8988T (cell line): ENCODE measurements at regions not wholly inside any gene's neighbourhood (a gene's known extent, or its start where the extent isn't known, plus 50 kb on each side); places are given as distances from the start of the nearest gene placed in this dataset.
"Not testable (repeated sequence)": the region's sequence is repeated elsewhere in the genome, so short reads cannot be mapped to it uniquely, and the experiment has no call there.

Experiments
- DNase-seq: peaks from one replicate; pipeline ENCODE4 v3.0.0; 2011

DNA sequence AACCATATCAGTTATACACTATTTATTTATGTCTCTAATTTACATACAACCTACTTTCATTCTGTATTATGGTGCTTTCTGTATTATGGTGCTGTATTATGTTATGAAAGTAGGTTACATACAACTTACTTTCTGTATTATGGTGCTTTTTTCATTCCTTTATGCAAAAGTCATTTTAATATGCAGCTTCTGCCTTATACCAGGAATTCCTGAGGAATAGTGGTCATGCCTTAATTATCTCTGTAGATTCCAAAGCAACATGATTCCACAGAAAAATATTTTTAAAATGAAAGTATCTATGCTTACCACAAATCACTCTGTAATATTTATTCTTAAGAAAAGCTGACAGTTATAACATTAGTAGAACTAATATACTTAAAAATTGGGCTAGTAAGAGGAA lies 922.0 kb upstream of the NRXN1 start:
- no peak for DNase-seq

DNA sequence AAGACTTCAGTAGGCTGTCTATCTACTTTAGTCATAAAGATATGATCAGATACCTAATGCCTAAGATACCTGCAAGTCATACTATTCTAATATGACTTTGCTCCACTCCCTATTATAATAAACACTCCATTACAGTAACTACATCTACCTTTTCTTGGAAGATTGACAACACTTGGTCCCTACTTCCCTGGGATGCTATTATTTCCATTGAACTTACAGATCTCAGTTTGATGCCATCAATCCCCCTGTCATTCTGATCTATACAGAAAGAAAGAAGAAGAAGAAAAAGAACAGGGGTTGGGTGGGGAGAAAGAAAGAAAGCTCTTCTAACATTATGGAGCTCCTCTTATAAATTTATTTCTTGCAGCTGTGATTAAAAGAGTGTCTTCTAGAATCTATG lies 889.1 kb upstream of the NRXN1 start:
- no peak for DNase-seq

DNA sequence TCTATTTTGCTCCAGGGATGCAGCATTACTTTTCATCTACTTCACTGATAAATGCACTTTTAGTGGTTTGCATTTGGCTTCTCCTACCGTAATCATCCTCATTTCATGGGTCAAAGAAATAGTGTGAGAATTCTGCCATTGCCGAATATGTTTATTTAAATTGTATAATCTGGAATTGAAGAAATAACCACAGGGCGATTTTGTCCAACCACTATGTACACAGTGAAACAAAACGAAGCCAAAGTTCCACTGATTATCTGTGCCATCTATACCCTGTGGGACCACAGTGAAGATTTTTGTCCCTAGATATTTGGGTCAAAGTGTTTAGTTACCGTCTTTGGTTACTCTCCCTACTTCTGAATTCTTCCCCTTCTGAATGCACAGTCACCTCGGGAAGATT lies 888.6 kb upstream of the NRXN1 start:
- DNase-seq: no peak

DNA sequence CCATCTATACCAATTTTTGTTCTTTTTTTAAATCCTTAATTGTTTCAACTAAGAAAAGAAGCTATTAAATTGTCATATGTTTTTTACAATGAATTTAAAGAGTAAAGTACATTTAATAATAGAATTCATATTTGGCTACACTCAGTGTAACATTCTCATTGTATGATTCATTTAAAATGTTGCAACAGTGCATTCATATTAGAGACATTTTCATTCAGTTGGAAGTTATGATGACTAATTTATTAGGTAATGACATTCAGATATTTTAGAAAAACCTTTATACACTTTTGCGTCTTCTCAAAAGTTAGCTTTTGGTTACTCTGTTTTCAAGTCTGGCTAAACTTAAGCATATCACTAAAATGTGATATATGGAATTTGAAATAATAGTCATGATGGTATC lies 887.5 kb upstream of the NRXN1 start:
- no peak for DNase-seq

DNA sequence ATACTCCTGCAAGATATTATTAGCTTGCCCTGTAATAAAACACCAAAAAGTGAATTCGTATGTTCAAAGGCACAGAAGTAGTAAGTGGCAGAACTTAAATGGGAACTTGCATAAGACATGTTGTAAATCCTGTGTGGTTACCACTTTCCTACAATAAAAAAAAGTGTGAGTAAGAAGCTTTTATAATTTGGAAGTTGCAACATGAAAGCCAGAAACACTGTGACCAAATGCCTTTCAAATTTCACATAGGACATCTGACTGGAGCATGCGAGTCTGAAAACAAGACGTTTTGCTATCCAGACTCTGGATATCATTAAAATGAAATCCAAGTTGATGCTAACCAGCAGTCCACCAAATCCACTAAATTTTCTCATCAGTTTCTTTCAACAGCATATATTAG lies 886.2 kb upstream of the NRXN1 start:
- no peak for DNase-seq

DNA sequence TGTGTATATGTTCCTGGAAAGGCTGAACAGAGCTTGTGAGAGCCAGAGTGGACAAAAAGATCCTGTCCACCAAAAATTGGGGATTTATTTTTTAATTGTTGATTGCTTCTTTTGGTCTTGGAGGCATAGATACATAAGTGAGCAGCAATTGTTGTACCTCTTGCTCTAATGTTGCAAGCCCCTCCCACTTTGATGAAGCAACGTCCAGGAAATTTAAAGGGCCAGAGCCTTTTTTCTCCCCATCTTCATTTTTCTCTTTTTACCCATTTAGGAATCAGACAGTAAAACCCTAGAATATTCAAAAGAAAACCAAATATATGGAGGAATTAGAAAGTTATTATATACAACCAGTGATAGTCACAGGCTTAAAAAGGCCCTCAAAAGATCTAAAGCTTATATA lies 871.8 kb upstream of the NRXN1 start:
- DNase-seq: no peak

DNA sequence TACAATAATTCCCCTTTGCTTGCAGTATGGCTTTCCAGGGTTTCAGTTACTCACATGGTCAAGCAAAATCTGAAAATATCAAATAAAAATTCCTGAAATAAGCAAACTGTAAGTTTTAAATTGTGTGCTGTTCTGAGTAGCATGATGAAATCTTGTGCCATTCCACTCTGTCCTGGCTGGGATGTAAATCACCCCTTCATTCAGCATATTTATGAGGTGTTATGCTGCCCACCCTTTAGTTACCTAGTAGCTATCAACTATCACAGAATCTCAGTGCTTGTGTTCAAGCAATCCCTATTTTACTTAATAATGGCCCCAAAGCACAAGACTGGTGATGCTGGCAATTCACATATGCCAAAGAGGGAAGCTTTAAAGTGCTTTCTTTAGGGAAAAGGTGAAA lies 867.7 kb upstream of the NRXN1 start:
- DNase-seq: no peak

DNA sequence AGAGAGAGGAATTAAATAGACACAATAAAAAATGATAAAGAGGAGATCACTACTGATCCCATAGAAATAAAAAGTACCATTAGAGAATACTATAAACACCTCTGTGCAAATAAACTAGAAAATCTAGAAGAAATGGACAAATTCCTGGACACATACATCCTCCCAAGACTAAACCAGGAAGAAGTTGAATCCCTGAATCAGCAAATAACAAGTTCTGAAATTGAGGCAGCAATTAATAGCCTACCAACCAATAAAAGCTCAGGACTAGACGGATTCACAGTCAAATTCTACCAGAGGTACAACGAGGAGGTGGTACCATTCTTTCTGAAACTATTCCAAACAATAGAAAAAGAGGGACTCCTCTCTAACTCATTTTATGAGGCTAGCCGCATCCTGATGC lies 862.7 kb upstream of the NRXN1 start:
- DNase-seq: not testable (repeated sequence)

DNA sequence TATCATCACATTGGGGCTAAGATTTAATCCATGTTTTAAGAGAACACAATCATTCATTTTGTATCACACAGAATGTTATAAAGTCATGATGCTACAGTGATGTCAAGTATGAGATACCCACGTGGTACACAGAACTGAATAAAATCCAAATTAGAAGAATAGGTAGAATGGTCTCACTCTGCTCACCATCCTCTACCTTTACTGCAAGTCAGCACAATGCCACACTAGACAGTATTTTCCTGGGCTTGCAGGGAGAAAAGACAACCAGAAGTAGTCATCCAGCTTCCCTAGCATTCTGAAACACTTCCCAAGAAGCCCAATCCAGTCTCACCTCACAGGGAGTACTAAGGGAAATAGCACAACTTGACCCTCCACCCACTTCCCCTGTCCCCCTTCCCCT lies 856.2 kb upstream of the NRXN1 start:
- DNase-seq: no peak

DNA sequence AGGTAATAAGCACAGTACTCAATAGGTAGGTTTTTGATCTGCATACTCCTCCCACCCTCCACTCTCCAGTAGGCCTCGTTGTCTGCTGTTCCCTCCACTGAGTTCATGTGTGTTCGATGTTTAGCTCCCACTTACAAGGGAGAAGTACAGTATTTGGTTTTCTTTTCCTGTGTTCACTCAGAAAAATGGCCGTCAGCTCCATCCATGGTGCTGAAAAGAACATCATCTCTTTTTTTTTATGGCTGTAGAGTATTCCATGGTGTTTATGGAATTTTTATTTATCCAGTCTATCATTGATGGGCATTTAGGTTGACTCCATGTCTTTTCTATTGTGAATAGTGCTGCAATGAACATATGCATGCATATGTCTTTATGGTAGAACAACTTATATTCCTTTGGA lies 849.7 kb upstream of the NRXN1 start:
- DNase-seq: no peak

DNA sequence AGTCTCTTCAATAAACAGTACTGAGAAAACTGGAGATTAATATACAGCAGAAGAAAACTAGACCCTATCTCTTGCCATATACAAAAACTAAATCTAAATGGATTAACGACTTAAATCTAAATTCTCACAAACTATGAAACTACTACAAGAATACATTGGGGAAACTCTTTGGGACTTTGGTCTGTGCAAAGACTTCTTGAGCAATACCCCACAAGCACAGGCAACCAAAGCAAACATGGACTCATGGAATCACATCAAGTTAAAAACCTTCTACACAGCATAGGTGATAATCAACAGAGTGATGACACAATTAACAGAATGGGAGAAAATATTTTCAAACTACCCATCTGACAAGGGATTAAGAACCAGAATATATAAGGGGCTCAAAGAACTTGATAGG lies 848.2 kb upstream of the NRXN1 start:
- no peak for DNase-seq

DNA sequence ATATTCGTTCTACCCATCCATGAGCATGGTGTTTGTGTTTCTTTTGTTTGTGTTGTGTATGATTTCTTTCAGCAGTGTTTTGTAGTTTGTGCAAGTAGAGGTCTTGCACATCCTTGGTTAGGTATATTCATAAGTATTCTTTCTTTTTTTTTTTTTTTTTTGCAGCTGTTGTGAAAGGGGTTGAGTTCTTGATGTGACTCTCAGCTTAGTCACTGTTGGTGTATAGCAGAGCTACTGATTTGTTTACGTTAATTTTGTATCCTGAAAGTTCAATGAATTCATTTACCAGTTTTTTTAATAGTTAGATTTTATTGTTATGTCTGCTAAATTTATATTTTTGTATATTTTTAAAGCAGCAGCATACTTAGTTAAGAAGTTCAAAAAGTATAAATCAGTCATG lies 834.4 kb upstream of the NRXN1 start:
- DNase-seq: no peak

DNA sequence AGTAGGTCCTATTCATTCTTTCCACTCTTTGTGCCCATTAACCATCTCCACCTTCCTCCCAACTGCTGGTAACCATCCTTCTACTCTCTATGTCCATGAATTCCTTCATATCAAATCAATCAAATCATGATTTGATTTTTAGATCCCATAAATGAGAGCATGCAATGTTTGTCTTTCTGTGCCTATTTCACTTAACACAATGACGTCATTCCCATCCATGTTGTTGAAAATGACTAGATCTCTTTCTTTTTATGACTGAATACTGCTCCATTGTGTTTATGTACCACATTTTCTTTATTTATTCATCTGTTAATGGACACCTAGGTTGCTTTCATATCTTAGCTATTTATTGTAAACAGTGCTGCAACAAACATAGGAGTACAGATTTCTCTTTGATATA lies 827.3 kb upstream of the NRXN1 start:
- no peak for DNase-seq

DNA sequence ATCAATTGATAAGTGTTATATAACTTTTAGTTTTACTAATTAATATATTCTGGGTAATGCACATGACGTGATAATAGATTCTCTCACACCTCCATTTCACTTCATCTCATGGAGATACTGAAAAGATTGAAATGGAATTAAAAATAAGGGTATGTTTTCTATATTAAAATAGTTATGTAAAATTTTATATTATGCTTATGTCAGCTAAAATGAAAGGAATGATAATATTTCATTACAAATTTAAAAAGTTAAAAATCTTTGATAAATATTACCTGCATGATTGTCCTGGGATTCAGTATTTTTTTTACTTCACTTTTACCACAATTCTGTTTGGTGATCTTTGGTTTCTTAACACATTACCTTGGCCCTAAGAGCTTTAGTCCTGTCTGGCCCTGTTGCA lies 823.8 kb upstream of the NRXN1 start:
- no peak for DNase-seq

DNA sequence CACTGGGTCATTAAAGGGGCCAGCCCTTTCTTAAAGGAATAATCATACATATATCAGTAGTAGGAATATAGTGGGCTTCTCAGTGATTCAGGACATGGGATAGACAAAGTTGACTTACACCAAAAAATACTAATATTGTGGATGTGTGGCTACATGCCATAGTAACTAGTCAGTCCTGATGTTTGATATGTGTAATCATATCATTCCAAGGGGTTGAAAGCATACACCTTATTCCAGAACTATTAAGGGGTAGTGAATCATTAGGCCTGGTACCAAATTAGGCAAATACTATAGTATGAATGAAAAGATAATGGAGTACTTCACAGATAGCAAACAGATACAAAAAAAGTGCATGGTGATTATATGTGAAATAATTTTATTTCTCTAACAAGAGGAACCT lies 814.9 kb upstream of the NRXN1 start:
- DNase-seq: no peak

DNA sequence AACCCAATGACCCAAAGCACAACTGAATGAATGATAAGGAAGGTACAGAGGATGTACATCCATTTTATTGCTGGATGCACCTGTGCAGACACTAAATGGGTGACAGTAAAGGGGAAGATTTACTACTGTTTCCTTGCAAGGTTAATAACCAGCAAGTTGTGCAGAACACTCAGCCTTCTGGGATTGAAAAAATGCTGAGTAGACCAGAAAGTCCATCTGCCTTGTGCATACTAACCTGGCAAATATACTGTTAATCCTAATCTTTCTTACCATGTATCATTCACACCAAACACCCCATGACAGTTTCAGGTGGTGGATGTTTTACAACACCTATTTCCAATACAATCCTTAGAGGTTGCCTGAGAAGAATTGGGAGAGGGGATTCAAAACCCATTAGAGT lies 814.1 kb upstream of the NRXN1 start:
- DNase-seq: no peak

DNA sequence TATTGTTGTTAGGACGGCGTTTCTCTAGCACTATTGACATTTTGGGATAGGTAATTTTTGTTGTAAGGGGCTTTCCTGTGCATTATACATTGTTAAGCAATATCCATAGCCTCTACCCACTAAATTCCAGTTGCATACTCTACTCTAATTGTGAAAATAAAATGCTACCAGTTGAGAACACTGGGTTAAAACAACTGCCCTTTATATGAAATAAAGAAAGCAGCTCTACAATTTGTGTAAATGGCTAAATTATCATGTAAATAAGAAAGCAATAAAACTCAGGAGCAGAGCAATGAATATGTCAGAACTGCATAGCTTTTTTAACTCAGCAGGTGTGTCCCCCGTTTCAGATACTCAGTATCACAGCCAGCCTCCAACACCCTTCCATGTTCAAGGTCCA lies 812.7 kb upstream of the NRXN1 start:
- DNase-seq: no peak

DNA sequence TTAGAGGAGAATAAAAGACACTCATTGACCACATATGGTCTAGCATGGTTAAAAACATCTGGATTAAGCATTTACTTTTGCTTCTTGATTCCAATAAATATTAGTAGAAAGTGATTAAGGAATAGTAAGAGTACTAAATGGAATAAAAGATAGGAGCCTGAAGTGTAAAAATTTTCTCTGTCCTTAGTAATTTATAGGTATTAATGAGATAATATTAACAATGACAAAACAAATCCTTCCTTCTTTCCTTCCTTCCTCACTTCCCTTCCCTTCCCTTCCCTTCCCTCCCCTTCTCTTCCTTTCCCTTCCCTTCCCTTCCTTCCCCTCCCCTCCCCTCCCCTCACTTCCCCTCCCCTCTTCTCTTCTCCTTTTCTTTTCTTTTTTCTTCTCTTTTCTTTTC lies 797.5 kb upstream of the NRXN1 start:
- DNase-seq: no peak

DNA sequence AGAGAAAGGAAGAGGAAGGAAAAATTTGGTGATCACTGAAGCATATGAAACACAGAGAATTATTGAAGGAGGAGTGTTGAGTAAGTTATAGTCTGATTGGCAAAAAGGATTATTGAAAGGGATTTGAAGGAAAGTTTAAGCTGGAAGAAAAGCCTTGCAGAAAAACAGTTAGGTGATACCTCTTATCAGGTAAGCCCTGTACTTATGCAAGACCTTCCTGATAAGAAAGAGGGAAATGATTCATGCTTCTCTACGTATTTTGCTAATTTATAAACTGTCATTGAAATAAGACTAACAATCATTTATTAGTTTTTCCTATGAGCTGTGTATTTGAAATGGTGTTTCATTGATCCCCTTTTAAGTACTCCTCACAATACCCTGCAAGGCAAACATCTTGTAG lies 793.9 kb upstream of the NRXN1 start:
- no peak for DNase-seq

DNA sequence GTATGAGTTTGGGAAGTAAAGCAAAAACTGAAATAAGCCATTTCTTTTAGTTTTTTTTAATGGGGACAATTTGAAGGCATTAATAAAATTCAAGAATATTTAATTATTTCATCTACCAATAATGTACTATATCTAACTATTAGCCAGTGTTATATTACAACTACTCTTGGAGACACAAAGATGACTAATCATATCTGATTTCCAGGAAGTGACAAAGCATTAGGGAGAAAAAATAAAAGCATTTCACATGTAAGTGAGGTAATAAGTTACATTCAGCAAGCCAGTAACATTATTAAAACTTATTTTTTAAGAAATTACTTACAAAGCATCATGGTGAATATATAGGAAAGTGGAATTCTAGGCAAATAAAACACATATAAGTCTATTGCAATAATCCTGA lies 781.3 kb upstream of the NRXN1 start:
- DNase-seq: no peak

DNA sequence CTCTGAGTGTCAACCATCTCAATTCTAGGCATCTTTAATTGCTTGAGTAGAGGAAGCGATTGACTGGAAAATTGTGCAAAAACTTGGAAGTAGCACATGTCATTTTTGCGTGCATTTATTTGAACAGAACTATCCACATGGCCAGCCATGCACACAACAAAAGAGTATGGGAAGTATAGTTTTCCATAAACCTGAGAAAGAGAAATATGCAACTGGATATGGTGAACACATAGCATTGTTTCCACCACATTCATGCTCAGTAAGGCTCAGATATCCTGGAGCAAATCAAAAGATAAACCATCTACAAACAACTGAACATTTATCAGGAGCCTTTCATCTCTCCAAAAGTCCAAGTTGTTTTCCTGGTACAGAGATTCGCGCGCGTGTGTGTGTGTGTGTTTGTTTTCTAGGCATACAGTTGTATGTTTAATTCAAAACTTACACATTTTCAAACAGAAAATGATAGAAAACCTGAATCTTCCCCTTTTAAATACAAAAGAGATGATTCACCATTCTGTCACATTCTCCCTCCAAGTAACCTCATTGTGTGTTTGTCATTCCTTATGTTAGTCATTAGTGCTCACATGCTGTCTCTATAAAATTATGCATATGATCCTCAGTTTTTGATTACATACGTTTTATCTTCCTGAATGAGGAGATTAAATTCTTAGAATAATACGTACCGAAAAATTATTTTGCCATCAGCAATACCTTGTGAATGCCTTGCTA lies 780.4 kb upstream of the NRXN1 start:
- no peak for DNase-seq

DNA sequence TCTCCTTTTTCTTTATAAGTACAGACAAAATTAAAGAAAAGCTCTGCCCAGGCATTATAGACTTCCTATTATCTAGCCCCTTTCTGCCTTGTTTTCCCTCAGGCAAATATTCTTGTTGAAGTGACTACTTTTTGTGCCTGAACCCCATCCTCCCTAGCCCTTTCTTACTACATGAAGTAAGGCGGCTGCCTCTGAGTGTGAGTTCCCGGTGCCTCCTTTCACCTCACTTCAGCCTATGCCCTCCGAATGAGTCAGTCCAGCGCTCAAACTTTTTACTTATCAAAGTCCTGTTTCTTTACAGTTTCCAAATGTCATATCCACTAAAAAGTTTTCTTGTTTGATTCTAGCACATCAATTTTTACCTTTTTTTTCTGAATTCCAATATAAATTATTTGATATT lies 778.3 kb upstream of the NRXN1 start:
- DNase-seq: no peak

DNA sequence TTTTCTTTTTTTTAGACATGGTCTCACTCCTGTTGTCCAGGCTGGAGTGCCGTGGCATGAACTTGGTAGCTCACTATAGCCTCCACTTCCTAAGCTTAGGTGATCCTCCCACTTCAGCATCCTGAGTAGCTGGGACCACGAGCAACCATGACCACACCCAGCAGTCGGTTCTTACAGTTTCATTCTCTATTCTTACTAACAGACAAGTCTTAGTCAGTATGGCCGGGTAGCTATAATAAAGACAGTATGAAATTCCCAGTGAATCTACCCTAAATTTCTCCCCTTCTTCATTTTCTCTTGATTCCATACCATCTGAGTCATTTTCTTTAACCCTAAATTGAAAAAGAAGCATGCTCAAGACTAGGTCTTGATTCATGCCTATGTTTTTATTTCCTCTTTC lies 775.3 kb upstream of the NRXN1 start:
- no peak for DNase-seq

DNA sequence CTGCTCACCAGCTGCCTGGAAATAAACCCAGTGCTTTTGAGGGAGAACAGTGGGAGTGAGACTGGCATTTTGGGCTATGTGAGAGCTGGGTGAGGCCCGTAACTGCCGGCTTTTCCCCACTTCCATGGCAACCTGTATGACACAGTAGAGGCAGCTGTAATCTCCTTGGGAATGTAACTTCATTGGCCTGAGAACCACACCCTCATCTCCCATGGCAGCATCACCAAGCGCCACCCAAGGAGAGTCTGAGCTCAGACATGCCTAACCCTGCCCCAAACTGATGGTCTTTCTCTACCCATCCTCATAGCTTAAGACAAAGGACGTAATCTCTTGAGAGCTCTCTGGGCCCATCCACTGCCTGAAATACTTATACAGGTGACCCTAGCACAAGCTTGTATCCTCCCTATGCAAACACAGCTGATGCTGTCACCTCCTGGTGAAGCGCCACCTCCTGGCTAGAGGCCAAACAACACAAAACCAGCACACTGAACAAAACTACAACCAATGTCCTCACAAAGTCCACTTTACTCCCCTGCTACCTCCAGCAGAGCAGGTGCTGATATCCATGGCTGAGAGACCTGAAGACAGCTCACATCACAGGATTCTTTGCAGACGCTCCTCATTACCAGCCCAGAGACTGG lies 763.4 kb upstream of the NRXN1 start:
- no peak for DNase-seq

DNA sequence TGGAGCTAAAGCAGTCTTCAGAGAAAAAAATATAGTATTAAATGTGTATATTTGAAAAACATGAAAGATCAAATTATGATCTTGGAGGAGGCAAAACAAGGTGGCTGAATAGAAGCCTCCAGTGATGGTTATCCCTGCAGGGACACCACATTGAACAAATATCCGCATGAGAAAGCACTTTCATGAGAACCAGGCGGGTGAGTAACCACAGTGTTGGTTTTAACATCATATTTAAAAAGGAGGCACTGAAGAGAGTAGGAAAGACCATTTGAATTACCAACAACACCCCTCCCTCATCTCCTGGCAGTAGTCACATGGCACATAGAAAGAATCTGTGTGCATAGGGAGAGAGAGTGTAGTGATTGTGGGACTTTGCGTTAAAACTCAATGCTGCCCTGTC lies 759.6 kb upstream of the NRXN1 start:
- DNase-seq: no peak
